ENCODE measurements at regions not wholly inside any gene's neighbourhood (a gene's known extent, or its start where the extent isn't known, plus 50 kb on each side); places are given as distances from the start of the nearest gene placed in this dataset.

GRCh38 chr16:35298460-35299243 is 1839.2 kb downstream of the TP53TG3F start:
- TF ChIP-seq ZSCAN5A (tag by site-specific recombination; IDR thresholded peaks at IDR 0.05), result no peak
- TF ChIP-seq GLIS2 (tag by site-specific recombination; IDR thresholded peaks at IDR 0.05), result no peak
- no peak for TF ChIP-seq TSHZ1 (tag by site-specific recombination; IDR thresholded peaks at IDR 0.05; ENCODE audit: borderline replicate concordance)
- TF ChIP-seq ZNF398 (tag by site-specific recombination; IDR thresholded peaks at IDR 0.05), result no peak
- TF ChIP-seq ZNF677 (tag by site-specific recombination; IDR thresholded peaks at IDR 0.05), result no peak
- no peak for TF ChIP-seq ZNF26 (tag by site-specific recombination; IDR thresholded peaks at IDR 0.05)
- TF ChIP-seq YY1 (tag by site-specific recombination; IDR thresholded peaks at IDR 0.05), result no peak
- TF ChIP-seq ZNF692 (tag by site-specific recombination; IDR thresholded peaks at IDR 0.05), result no peak
- TF ChIP-seq ZNF2 (tag by site-specific recombination; IDR thresholded peaks at IDR 0.05), result no peak
- no peak for TF ChIP-seq ZSCAN18 (tag by site-specific recombination; IDR thresholded peaks at IDR 0.05)
- TF ChIP-seq ZNF549 (tag by site-specific recombination; IDR thresholded peaks at IDR 0.05), result no peak
- ChIA-PET POLR2A (no interaction called here), CTCF (no interaction called here)
- H3K9me3 ChIP-seq (ENCODE audit: control insufficient read depth, insufficient read depth, low read depth, low read length), result no peaks in the 10 kb centered on the region
- H3K4me3 ChIP-seq (ENCODE audit: low read depth, low read length), result no peak overlapping the region
- H3K4me1 ChIP-seq (ENCODE audit: control insufficient read depth, insufficient read depth, low read length), result no peaks in the 10 kb centered on the region
- no peaks in the 10 kb centered on the region for H3K36me3 ChIP-seq (ENCODE audit: control insufficient read depth in 2 of 2, insufficient read depth in 1 of 2, low read length in 2 of 2)
- H3K27ac ChIP-seq (ENCODE audit: extremely low read depth, low read depth, low read length), result no peak overlapping the region

GRCh38 chr16:35302859-35303258 is 1843.4 kb downstream of the TP53TG3F start:
- CTCF ChIA-PET, result no interaction called here
- no peaks in the 10 kb centered on the region for H3K36me3 ChIP-seq (ENCODE audit: control insufficient read depth in 2 of 2, insufficient read depth in 1 of 2, low read length in 2 of 2)
- POLR2A ChIA-PET, result no interaction called here
- no peaks in the 10 kb centered on the region for H3K9me3 ChIP-seq (ENCODE audit: control insufficient read depth, insufficient read depth, low read depth, low read length)
- no peaks in the 10 kb centered on the region for H3K4me1 ChIP-seq (ENCODE audit: control insufficient read depth, insufficient read depth, low read length)
- H3K27ac ChIP-seq (ENCODE audit: extremely low read depth, low read depth, low read length), result no peak overlapping the region
- H3K4me3 ChIP-seq (ENCODE audit: low read depth, low read length), result no peak overlapping the region
- TF ChIP-seq MEIS1 (CRISPR knock-in tag; IDR thresholded peaks at IDR 0.05; ENCODE audit: borderline replicate concordance) (no peak), ZNF777 (tag by site-specific recombination; IDR thresholded peaks at IDR 0.05; ENCODE audit: borderline replicate concordance) (no peak), ZNF16 (tag by site-specific recombination; IDR thresholded peaks at IDR 0.05; ENCODE audit: low read depth) (no peak), BCL11A (tag by site-specific recombination; IDR thresholded peaks at IDR 0.05; ENCODE audit: low read depth) (no peak), ELK4 (IDR thresholded peaks at IDR 0.05; ENCODE audit: borderline replicate concordance, low read depth, low read length) (no peak), ZNF658 (tag by site-specific recombination; IDR thresholded peaks at IDR 0.05) (no peak), GLIS1 (tag by site-specific recombination; IDR thresholded peaks at IDR 0.05) (no peak), BCL6B (tag by site-specific recombination; IDR thresholded peaks at IDR 0.05) (no peak), ZNF624 (tag by site-specific recombination; IDR thresholded peaks at IDR 0.05) (no peak)
